Spleen (tissue), 7 donors: ENCODE measurements at regions not wholly inside any gene's neighbourhood (a gene's known extent, or its start where the extent isn't known, plus 50 kb on each side); places are given as distances from the start of the nearest gene placed in this dataset.

Source experiments
- POLR2A ChIP-seq, 3 donors: fragments of 450-650 bp; IDR thresholded peaks; one replicate each; pipeline ENCODE4 v1.5.1; 2017; ENCODE audit warnings: antibody characterized with exemption in 3 of 3, mild to moderate bottlenecking in 1 of 3
- TF ChIP-seq, protein P1 (sequence below), 11 experiments: fragments of 200-600 bp in 7 of 11; fragments of 450-650 bp in 4 of 11; sonication (generic) in 4 of 11; IDR thresholded peaks in 8 of 11; conservative IDR thresholded peaks in 3 of 11; 1 replicate in 7 of 11; 2 replicates in 4 of 11; pipeline versions ENCODE4 v1.4.0 to v1.8.0; 2016 to 2021; ENCODE audit warnings: antibody characterized with exemption in 11 of 11, inconsistent platforms in 4 of 11, mild to moderate bottlenecking in 1 of 11
- donor health status: DM: no; HTN: no; CAD: no; lungs with moderate emphysema.
- donor health status: DM: no; HTN: no; CAD: no.
- donor health status: DM: no; HTN: no; CAD: no.

DNA sequence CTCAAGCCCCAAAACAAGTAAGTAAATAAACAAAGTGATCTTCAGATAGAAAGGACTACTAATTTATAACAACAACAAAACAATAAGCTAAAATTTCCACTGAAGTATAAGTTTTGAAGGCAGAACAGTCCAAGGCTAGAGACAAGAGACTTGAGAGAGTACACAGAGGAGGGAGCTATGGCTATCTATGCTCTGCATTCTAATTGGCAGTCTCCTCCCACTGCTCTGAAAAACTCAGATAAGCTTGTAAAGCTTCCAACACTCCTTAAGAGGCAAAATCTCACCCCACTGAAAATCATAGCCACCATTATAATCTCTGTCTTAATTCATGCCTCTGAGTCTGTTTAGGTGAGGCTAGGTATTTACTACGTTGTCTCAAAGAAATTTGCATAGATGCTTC is 714.6 kb upstream of the LRATD1 start:
- TF ChIP-seq POLR2A (IDR thresholded peaks at IDR 0.05), result no peak
- TF ChIP-seq, protein P1, sequence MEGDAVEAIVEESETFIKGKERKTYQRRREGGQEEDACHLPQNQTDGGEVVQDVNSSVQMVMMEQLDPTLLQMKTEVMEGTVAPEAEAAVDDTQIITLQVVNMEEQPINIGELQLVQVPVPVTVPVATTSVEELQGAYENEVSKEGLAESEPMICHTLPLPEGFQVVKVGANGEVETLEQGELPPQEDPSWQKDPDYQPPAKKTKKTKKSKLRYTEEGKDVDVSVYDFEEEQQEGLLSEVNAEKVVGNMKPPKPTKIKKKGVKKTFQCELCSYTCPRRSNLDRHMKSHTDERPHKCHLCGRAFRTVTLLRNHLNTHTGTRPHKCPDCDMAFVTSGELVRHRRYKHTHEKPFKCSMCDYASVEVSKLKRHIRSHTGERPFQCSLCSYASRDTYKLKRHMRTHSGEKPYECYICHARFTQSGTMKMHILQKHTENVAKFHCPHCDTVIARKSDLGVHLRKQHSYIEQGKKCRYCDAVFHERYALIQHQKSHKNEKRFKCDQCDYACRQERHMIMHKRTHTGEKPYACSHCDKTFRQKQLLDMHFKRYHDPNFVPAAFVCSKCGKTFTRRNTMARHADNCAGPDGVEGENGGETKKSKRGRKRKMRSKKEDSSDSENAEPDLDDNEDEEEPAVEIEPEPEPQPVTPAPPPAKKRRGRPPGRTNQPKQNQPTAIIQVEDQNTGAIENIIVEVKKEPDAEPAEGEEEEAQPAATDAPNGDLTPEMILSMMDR (IDR thresholded peaks at IDR 0.05 in 8 of 11, conservative IDR thresholded peaks at IDR 0.05 in 3 of 11), result no peak
